KBM-7 (cell line): ENCODE measurements at regions not wholly inside any gene's neighbourhood (a gene's known extent, or its start where the extent isn't known, plus 50 kb on each side); places are given as distances from the start of the nearest gene placed in this dataset.

Experiments
- DNase-seq: peaks from one replicate; pipeline ENCODE4 v3.0.0-alpha.2; 2015
- in situ Hi-C: fragments of 300-500 bp; cut with MboI; formaldehyde crosslinking; loops from 2 replicates; pipeline ENCODE4 v1.14.3; 2020; ENCODE audit warnings: low sequenced_read_pairs, low pct_unique_long_range_greater_than_20kb, mixed read lengths

GRCh38 chr1:188427642-188428041 lies 1598.9 kb downstream of the PLA2G4A start:
- no peak for DNase-seq

GRCh38 chr1:188429386-188429785 lies 1600.6 kb downstream of the PLA2G4A start:
- no peak for DNase-seq

More at GRCh38 chr1:188427642-188428041, 1598.9 kb downstream of the PLA2G4A start:
- in situ Hi-C loops = no loop called here

GRCh38 chr1:188432427-188432826 lies 1603.7 kb downstream of the PLA2G4A start:
- no peak for DNase-seq
- in situ Hi-C loops = no loop called here

More at GRCh38 chr1:188429386-188429785, 1600.6 kb downstream of the PLA2G4A start:
- in situ Hi-C loops = no loop called here

GRCh38 chr1:188433425-188433824 lies 1604.7 kb downstream of the PLA2G4A start:
- DNase-seq = no peak
- in situ Hi-C loops = no loop called here

GRCh38 chr1:188444526-188444925 lies 1615.8 kb downstream of the PLA2G4A start:
- in situ Hi-C loops = no loop called here
- DNase-seq = no peak

GRCh38 chr1:188462837-188463236 lies 1634.1 kb downstream of the PLA2G4A start:
- no peak for DNase-seq
- in situ Hi-C loops = no loop called here

GRCh38 chr1:188463919-188464318 lies 1635.2 kb downstream of the PLA2G4A start:
- in situ Hi-C loops = no loop called here
- DNase-seq = no peak

DNA sequence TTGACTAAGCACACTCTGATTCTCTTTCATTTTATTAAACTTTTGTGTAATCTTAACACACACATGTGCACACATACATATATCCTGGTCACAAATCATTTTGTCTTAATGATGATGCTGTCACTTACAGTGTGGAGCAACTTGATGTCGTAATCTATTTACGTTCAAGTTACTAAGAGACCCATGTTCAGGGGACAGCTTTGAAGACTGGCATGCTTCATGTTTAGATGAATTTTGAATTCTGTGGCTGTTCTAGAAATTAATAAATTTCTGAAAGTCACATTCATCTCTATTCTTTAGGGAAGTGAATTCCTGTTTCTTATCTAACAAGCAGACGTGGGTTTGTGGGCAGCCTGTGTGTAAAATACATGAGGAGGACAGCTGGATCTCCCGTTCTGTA lies 1637.8 kb downstream of the PLA2G4A start:
- in situ Hi-C loops = no loop called here
- DNase-seq = no peak

GRCh38 chr1:188476606-188477005 lies 1647.9 kb downstream of the PLA2G4A start:
- in situ Hi-C loops = no loop called here

GRCh38 chr1:188489336-188490112 lies 1660.8 kb downstream of the PLA2G4A start:
- DNase-seq = no peak
- in situ Hi-C loops = no loop called here

More at GRCh38 chr1:188476606-188477005, 1647.9 kb downstream of the PLA2G4A start:
- no peak for DNase-seq

- in situ Hi-C loops = no loop called here
- no peak for DNase-seq
Measured at GRCh38 chr1:188496506-188496905, 1667.8 kb downstream of the PLA2G4A start.

DNA sequence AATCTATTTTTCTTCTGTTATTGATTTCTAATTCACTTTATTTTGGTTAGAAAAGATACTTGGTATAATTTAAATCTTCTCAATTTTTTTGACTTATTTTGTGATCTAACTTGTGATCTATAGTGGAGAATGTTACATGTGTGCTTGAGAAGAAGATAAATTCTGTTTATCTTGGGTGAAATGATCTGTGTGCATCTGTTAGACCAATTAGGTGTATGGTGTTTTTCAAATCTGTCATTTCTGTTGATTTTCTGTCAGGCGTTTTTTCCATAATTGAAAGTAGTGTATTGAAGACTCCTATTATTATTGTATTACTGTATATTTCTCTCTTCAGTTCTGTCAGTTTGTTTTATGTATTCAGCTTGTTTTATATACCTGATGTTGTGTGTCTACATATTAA lies 1668.3 kb downstream of the PLA2G4A start:
- in situ Hi-C loops = no loop called here

GRCh38 chr1:188499690-188500089 lies 1670.9 kb downstream of the PLA2G4A start:
- no peak for DNase-seq
- in situ Hi-C loops = no loop called here

More for the DNA sequence above, 1668.3 kb downstream of the PLA2G4A start:
- no peak for DNase-seq

GRCh38 chr1:188514917-188515316 lies 1686.2 kb downstream of the PLA2G4A start:
- no peak for DNase-seq
- in situ Hi-C loops = no loop called here

GRCh38 chr1:188517139-188517538 lies 1688.4 kb downstream of the PLA2G4A start:
- no peak for DNase-seq
- in situ Hi-C loops = no loop called here

- in situ Hi-C loops = no loop called here
Measured at GRCh38 chr1:188551176-188551575, 1722.4 kb downstream of the PLA2G4A start.

DNA sequence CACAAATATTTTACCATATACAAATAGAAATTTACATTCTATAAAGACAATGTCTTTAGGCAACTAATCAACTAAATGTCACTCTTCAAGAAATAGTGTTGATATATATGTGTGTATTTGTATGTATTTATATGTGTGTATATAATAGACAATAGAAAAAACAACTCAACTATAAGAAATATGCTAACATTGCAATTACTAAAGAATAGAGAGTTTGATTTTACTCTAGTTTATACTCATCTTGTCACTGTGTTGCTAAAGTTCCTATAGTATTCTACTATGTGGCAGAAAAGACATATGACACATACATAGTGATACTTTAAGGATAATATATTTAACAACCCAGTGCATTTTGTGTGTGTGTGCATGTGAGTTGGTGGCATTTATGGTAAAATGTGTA lies 1728.3 kb downstream of the PLA2G4A start:
- in situ Hi-C loops = no loop called here
- no peak for DNase-seq

More at GRCh38 chr1:188551176-188551575, 1722.4 kb downstream of the PLA2G4A start:
- no peak for DNase-seq

DNA sequence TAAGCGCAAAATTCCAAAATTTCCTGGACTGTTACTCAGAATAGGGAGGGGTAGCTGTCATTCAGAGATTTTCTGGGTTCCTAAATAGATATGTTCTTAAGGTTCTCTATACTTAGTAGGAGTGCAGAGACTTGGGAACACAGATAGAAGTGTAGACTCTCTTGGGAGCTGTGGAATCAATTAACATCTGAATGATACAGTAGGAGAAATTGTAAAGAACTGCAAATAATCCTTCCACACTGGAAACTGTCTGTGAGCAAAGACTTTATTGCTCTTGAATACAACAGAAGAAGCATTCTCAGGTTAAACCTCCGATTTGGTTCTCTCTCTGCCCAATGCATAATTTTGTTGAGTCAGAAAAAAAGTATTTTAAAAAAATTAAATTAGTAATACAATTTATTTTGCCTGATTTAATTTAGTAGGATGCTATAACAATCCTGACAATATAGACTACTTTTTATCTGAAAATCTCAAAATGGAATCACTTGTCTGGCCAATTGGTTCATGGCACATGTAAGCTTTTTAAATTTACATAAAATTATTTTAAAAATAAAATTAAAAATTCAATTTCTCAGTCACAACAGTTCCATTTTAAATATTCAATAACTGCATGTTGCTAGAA lies 1754.3 kb downstream of the PLA2G4A start:
- in situ Hi-C loops = no loop called here
- DNase-seq = no peak

GRCh38 chr1:188584119-188584518 lies 1755.4 kb downstream of the PLA2G4A start:
- DNase-seq = no peak
- in situ Hi-C loops = no loop called here

DNA sequence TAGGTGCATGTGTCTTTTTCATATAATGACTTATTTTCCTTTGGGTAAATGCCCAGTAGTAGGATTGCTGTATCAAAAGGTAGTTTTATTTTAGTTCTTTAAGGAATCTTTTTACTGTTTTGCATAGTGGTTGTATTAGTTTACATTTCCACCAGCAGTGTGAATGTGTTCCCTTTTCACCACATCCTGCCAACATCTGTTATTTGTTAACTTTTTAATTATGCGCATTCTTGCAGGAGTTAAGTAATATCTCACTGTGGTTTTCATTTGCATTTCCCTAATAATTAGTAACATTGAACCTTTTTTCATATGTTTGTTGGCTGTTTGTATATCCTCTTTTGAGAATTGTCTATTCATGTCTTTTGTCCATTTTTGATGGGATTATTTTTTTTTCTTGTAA lies 1761.9 kb downstream of the PLA2G4A start:
- DNase-seq = no peak
- in situ Hi-C loops = no loop called here
